Dermis blood vessel endothelial cell (primary cell): ENCODE measurements at regions not wholly inside any gene's neighbourhood (a gene's known extent, or its start where the extent isn't known, plus 50 kb on each side); places are given as distances from the start of the nearest gene placed in this dataset.

ENCODE experiments used
- DNase-seq: peaks from one replicate; pipeline ENCODE4 v3.0.0; 2010

DNA sequence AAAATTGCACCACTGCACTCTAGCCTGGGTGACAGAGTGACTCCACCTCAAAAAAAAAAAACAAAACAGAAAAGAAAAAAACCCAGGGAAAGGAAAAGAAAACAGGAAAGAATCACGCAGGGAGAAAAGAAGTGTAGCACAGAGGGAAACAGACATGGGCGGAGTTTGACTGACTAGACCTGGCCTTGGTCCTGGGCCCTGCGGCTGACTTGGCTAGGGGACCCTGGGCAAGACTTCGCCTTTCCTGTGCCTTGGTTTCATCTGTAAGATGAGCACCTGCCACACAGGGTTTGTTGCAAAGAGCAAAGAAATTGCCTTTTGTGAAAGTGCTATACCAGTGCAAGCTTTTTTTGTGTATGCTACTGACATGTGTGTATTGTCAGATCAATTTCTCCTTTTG is 71.3 kb upstream of the KCNG1 start:
- DNase-seq: no peak

DNA sequence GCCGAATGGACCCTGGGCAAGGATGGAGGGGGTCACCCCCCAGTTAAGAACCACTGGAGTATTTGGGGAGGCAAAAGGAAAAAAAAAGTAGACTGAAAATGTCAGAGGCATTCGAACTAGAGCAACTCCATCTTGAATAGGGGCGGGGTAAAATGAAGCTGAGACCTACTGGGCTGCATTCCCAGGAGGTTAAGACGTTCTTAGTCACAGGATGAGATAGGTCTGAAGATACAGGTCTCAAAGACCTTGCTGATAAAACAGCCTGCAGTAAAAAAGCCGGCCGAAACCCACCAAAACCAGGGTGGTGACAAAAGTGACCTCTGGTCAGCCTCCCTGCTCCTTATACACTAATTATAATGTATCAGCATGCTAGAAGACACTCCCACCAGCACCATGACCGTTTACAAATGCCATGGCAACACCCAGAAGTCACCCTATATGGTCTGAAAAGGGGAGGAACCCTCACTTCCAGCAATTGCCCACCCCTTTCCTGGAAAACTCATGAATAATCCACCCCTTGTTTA is 70.4 kb upstream of the KCNG1 start:
- no peak for DNase-seq

DNA sequence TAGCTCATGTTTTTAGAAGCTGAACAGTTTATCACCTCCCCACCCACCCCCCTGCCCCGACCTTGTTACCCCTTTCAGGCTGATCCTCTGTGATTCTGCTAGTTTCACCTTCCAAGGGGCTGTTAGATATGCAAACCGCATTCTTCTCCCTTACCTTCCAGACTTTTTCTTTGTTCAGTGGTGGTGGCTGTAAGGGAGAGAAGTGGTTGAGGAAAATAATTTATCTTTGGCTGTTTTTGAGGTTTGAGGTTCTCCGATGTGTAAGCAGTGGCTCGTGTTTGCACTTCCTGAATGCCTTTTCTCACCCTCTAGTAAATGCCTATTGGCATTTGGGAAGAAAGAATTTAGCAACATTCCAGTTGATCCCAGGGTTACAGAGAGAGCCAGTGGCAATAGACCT is 69.4 kb upstream of the KCNG1 start:
- DNase-seq: no peak

DNA sequence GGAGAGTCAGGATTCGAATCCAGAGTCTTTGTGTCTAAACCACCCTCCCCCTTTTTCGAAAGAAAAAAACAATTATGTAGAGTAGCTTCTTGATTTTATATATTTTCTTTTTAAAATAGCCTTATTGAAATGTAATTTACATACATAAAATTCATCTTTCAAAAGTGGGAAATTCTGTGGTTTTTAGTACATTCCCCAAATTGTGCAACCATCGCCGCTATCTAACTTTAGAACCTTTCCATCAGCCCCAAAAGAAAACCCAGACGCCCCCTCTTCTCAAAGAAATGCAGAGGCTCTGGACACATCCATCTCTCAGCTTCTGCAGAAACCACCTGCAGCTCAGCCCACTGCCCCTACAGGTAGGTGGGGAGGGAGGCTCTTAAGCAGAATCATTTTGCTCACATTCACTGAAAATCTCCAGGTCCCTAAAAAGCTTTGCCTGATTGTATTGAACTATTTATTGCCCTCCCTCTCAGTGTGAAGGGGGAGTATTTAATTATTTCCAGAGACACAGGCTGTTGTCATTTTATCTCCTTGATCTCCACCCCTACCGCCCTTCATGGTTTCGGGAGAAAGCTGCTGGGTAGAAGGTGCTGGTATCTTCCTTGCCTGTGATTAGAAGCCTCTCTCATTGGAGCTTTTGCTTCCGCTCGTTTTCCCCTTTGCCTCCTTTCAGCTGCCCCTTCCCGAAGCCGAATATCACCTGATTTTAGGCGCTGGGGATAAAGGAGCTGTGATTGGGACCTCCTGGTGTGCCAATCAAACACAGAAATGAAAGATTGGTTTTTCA is 68.7 kb upstream of the KCNG1 start:
- DNase-seq: no peak

DNA sequence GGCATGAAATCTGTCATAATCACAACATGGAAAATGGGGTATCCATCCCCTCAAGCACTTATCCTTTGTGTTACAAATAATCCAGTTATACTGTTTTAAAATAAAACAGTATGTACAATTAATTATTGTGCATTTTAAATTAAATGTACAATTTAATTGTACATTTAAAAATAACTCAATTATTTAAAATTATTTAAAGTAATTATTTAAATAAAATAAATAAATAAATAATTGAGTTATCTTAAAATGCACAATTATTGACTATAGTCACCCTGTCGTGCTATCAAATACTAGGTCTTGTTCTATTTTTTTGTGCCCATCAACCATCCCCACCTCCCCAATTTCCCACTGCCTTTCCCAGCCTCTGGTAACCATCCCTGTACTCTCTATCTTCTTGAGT is 66.9 kb upstream of the KCNG1 start:
- DNase-seq: no peak

DNA sequence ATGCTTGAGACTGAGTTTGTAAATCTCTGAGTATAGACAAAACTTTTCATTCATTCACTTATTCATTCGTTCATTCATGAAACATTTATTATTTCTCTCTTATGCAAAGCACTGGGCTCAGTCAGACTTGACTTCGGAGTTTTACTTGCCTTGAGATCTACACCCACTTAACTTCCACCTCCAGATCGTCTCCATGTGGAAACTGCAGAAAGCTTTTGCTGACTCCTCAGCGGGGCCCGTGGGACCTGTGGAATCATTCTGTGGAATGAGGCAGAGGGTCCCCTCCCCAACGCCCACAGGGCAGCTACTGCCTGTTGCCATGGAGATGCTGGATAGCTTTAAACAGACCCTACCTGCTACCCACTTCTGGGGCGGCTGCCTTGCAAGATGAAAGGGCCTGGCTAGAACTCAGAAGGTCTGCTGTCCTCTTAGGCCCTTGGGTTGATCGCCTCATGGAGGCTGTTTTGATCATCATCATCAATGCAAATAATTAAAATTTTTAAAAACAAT is 66.4 kb upstream of the KCNG1 start:
- DNase-seq: no peak

DNA sequence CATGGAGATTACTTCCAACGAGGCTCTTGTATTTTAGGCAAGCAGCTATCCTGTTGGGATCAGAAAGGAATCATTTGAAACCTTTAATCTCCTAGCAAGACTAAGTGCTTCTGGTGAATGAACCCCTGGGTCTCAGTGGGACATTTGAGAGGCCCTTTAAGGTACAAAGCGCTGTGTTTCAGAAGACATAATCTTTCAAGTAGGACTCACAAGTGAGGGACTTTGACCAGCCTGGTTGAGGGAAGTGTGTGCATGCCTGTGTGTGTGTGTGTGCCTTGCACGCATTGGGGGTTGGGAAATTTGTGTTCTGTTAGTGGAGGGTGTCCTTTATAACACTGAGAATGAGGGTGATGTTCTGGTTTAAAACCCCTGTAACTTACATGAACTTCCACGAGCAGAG is 64.4 kb upstream of the KCNG1 start:
- no peak for DNase-seq

DNA sequence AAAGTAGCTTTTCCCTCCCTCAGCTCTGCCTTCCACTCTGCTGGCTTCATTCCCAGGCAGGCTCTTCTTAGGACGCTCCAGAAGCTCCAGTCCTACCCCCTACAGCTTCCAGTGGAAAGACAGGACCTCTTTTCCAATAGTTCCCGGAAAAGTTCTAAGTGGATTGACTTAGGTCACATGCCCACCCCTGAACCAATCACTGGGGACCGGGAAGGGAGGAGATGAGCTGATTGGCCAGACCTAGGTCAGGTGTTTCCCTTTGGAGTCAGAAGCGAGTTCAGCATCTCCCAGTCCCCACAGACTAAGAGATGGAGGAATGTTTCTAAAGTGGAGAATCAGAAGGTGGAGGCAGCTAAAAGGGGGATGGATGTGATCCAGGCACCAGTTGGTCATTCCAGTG is 62.9 kb upstream of the KCNG1 start:
- no peak for DNase-seq

DNA sequence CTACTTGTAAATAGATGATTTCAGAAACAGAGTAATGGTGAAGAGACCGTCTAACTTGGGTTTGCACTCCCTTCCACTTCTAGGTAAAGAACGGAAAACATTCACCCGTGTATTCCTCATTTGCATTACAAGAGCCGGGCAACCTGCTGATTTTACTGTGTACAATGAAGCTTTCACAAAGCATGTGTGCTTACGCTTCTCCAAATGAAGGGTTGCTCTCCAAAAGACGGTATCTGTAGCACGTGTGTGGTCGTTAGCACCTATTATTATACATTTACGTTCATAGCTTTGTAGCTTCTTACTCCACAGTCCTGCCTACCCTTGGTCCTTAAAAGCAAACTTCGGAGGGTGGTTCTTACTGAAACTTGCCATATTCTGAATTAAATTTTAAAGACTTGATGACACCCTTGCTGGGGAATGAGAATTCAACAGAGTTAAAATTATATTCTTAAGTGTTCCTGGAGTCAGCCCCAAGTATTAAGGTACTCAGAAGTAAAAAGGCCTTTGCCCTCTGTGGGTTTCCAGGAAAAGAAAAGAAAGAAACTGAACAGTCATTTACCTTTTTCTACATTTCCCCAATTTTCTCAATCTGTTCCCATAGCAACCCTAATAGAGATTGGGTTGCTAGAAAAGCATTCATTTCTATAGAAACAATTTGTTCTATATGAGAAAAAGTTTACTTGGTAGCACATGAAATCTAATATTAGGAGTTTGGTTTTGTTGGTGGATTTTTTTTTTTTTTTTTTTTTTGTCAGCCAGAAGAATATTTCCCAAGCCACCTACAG is 61.9 kb upstream of the KCNG1 start:
- no peak for DNase-seq

DNA sequence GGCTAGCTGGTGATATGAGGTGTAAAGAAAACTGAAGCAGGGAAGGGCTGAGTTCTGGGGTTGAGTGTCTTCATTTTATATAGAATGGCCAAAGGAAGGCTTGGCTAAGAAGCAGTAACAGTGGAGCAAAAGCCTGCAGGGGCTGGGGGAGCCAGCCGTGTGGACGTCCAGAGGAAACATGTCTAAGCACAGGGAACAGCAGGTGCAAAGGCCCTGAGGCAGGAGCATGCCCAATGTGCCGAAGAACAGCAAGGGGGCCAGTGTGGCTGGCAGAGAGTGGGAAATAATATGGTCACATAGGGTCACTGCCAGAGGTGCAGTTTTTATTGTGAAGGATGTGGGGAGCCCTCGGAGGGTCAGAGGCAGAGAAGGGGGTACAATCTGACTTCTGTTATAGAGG is 60.5 kb upstream of the KCNG1 start:
- DNase-seq: no peak

DNA sequence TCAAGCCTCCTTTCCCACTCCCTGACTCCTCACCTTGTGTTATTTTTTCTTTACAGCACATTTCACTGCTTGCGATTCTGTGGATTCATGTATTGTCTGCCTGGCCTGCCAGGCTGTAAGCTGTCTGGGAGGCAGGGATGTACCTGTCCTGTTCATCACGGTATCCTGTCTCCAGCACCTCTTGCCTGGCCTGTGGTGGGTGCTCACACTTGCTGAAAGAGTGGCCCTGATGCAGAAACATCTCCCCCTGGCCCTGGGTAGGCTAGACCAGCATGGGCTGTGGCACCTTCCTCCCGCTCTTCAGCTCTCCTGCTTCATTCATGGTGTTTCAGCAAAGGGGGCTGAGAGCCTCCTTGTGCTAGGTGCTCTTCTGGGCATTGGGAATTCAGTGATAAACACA is 60.1 kb upstream of the KCNG1 start:
- no peak for DNase-seq

DNA sequence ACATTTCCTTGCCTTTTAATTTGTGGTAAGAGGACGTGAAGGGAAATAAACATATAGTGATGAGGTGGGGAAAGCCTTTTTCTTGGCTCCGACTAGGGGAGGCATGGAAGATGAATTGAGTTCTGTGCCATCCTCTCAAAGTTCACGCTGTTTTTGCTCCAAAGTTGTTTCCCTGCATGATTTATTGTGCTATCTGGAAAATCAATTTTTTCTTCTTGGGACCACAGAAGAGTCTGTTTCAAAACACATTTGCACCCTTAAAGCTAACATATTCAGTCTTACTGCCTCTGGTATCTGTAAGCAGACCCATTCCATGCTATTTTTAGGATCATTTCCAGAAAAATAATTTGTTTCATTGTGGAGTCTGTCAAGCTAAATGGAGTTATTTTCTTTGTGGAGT is 57.6 kb upstream of the KCNG1 start:
- no peak for DNase-seq

DNA sequence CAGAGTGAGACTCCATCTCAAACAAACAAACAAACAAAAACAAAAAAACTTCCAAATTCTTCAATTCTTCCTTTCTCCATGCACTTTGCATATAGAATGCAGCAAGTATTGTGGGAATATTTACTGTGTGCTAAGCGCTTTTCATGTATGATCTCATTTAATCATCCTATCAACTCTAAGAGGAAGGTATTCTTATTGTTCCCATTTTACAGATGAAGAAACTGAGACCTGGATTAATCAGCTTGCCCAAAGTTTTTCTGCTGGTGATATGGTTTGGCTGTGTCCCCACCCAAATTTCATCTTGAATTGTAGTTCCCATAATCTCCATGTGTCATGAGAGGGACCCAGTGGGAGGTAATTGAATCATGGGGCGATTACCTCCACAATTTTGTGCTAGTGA is 56.6 kb upstream of the KCNG1 start:
- DNase-seq: no peak

DNA sequence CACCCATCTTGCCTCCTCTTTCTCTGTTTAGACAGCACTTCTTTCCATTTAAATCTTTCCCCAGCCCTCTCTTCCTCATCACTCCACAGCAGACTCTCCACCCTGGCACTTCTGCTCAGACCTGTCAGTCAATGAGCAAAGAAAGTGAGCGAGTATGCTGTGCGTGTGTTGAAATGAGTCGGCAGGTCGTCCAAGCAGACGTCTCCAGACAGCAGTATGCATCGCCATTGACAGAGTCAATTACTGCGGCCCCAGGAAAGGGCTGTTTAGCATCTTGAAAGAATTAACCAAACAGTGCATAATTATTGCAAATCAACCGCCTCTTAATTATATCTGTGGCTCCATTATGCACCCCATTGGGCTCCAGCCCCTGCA is 54.8 kb upstream of the KCNG1 start:
- no peak for DNase-seq

DNA sequence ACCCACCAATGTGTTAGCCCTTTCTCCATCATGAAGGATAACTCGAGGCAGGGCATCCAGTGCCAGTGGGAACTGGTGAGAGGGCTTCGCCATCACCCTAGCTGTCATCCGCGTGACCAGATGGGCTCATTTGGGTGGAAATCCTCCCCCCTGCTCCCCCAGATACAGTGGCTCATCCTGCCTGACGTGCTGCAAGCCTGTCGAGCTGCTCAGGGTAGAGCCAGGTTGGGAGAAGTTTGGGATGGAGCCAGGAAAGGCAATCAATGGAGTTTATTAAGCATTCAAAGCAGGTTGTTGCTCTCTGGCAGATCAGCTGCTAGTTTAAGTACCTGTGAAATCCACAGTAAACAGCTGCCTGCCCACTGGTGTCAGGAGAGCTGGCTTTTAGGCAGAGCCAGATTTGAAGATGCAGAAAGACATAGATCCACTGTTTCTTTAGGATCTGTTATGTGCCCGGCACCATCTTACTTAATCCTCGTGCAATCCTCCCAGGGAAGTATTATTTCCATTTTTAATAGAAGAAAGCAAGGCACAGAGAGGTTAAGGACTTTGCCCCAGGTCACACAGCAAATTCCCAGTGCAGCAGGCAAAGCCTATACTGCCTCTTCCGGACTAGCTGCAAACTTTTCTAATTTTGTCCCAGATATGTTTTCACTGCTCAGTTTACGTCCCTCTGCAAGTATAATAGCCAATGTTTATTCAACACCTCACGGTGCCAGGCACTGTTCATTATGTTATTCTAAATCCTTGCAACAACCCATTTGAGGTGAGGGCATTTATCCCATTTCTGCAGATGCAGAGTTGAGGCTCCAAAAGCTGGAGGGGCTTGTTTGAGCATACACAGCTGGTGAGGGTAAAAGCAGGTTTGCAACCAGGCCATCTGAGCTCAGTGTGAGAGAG is 54.1 kb upstream of the KCNG1 start:
- DNase-seq: no peak

DNA sequence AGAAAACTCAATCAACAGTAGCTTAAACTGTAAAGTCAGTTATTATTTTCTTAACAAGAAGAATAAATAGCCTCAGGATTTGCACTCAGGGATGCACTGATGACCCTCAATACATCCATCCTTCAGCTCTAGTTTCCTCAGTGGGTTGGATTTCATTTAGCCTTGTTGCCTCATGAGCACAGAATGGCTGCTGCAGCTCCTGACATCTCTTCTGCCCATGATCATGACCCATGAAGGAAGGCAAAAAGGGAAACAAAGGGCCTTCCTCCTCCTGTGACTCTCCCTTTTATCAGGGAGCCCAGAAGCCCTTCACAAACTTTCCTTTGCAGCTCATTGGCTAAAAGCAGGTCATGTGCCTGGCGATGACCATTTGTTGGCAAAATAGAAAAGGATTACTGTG is 51.2 kb upstream of the KCNG1 start:
- no peak for DNase-seq
